GM12878 (cell line): ENCODE measurements at regions not wholly inside any gene's neighbourhood (a gene's known extent, or its start where the extent isn't known, plus 50 kb on each side); places are given as distances from the start of the nearest gene placed in this dataset.

Experiments
- TAF1 ChIP-seq: IDR thresholded peaks from 2 replicates; pipeline ENCODE4 v1.6.1; 2011; ENCODE audit warnings: mild to moderate bottlenecking, low read depth, low read length, borderline replicate concordance
- TF ChIP-seq, protein P1 (sequence below): IDR thresholded peaks from 2 replicates; pipeline ENCODE4 v1.6.1; 2011; ENCODE audit warnings: borderline replicate concordance, low read depth, mild to moderate bottlenecking, moderate library complexity, low read length; ENCODE audit not compliant: insufficient read depth, poor library complexity, severe bottlenecking

- TF ChIP-seq, protein P1, sequence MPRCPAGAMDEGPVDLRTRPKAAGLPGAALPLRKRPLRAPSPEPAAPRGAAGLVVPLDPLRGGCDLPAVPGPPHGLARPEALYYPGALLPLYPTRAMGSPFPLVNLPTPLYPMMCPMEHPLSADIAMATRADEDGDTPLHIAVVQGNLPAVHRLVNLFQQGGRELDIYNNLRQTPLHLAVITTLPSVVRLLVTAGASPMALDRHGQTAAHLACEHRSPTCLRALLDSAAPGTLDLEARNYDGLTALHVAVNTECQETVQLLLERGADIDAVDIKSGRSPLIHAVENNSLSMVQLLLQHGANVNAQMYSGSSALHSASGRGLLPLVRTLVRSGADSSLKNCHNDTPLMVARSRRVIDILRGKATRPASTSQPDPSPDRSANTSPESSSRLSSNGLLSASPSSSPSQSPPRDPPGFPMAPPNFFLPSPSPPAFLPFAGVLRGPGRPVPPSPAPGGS: no peak
- TF ChIP-seq TAF1: no peak
Observed at GRCh38 chr3:175948041-175948440, 1088.9 kb downstream of the NAALADL2 start.
